NCI-H146 (cell line): ENCODE measurements at regions not wholly inside any gene's neighbourhood (a gene's known extent, or its start where the extent isn't known, plus 50 kb on each side); places are given as distances from the start of the nearest gene placed in this dataset.
"Not testable (repeated sequence)": the region's sequence is repeated elsewhere in the genome, so short reads cannot be mapped to it uniquely, and the experiment has no call there.

Experiments used
- DNase-seq: peaks from one replicate; lab custom pipeline; 2025; lab: John Stamatoyannopoulos, UW

GRCh38 chr10:36556468-36556867, 568.9 kb upstream of the ANKRD30A start:
- DNase-seq: no peak

- DNase-seq: no peak
Observed at GRCh38 chr10:36555036-36555435, 570.4 kb upstream of the ANKRD30A start.

- DNase-seq: no peak
Observed at GRCh38 chr10:36547965-36548364, 577.4 kb upstream of the ANKRD30A start.

- no peak for DNase-seq
Observed at GRCh38 chr10:36542493-36542892, 582.9 kb upstream of the ANKRD30A start.

GRCh38 chr10:36540611-36541010, 584.8 kb upstream of the ANKRD30A start:
- no peak for DNase-seq

GRCh38 chr10:36538953-36539586, 586.3 kb upstream of the ANKRD30A start:
- no peak for DNase-seq

GRCh38 chr10:36534471-36535002, 590.9 kb upstream of the ANKRD30A start:
- DNase-seq: no peak

- DNase-seq: no peak
Observed at GRCh38 chr10:36533861-36534260, 591.5 kb upstream of the ANKRD30A start.

GRCh38 chr10:36533316-36533715, 592.1 kb upstream of the ANKRD30A start:
- DNase-seq: no peak

- no peak for DNase-seq
Observed at GRCh38 chr10:36531621-36532020, 593.8 kb upstream of the ANKRD30A start.

- no peak for DNase-seq
Observed at GRCh38 chr10:36526033-36526432, 599.4 kb upstream of the ANKRD30A start.

GRCh38 chr10:36524126-36524525, 601.3 kb upstream of the ANKRD30A start:
- not testable (repeated sequence) for DNase-seq

GRCh38 chr10:36519909-36520308, 605.5 kb upstream of the ANKRD30A start:
- no peak for DNase-seq

- no peak for DNase-seq
Observed at GRCh38 chr10:36516281-36516680, 609.1 kb upstream of the ANKRD30A start.

- DNase-seq: no peak
Observed at GRCh38 chr10:36515319-36515718, 610.1 kb upstream of the ANKRD30A start.

- no peak for DNase-seq
Observed at GRCh38 chr10:36507715-36508114, 617.7 kb upstream of the ANKRD30A start.

- no peak for DNase-seq
Observed at GRCh38 chr10:36506697-36507496, 618.5 kb upstream of the ANKRD30A start.

GRCh38 chr10:36506261-36506660, 619.1 kb upstream of the ANKRD30A start:
- DNase-seq: no peak

- no peak for DNase-seq
Observed at GRCh38 chr10:36504758-36505157, 620.6 kb upstream of the ANKRD30A start.

GRCh38 chr10:36500266-36500665, 625.1 kb upstream of the ANKRD30A start:
- DNase-seq: no peak

GRCh38 chr10:36499693-36500092, 625.7 kb upstream of the ANKRD30A start:
- no peak for DNase-seq

- no peak for DNase-seq
Observed at GRCh38 chr10:36496758-36497157, 628.6 kb upstream of the ANKRD30A start.

- DNase-seq: no peak
Observed at GRCh38 chr10:36494371-36494770, 631.0 kb upstream of the ANKRD30A start.
